DND-41 (cell line): ENCODE measurements at regions not wholly inside any gene's neighbourhood (a gene's known extent, or its start where the extent isn't known, plus 50 kb on each side); places are given as distances from the start of the nearest gene placed in this dataset.

Experiments used
- CTCF ChIP-seq: IDR thresholded peaks from 2 replicates; pipeline ENCODE4 v1.5.1; 2012; ENCODE audit warnings: borderline replicate concordance, low read length, moderate library complexity, mild to moderate bottlenecking; ENCODE audit not compliant: poor library complexity, severe bottlenecking; ENCODE audit errors: extremely low read depth
- EZH2 ChIP-seq: IDR thresholded peaks from 3 replicates; pipeline ENCODE4 v1.6.1; 2012; ENCODE audit warnings: borderline replicate concordance, low read depth, mild to moderate bottlenecking, moderate library complexity, low read length, inconsistent platforms; ENCODE audit not compliant: severe bottlenecking

DNA sequence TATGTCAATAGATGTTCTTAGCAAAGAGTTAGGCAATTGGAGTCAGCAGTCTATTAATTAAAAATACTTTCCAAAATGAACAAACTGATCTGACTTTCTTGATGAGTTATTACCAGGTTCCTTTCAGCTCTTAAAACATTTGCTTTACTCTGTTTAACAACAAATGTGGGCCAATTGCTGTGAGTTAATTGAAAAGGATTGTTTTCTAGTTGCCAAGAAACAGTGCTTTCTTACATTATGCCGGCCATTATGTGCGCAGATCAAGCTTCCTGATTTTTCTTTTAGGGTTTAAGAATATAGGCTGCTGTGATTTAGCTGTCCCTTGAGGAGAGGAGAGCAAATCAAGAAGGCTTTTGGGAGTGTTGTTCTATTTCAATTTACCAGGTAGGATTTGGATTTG, 50.5 kb upstream of the ITPRID2 start:
- TF ChIP-seq CTCF (no peak), EZH2 (no peak)
